Activated T-helper 2 cell treated with anti-CD3 and anti-CD28 coated beads, Interferon-gamma antibody, Interleukin-2, Interleukin-4, amounts not matched to agents 10 μg/mL and 5 μg/mL and 100 μg/mL, durations not matched to agents 14 hours and 24 hours and 36 hours (primary cell): ENCODE measurements at regions not wholly inside any gene's neighbourhood (a gene's known extent, or its start where the extent isn't known, plus 50 kb on each side); places are given as distances from the start of the nearest gene placed in this dataset.

Experiments
- DNase-seq: peaks from one replicate; pipeline ENCODE4 v3.0.0; 2021; ENCODE audit warnings: low spot score
- H3K27ac Mint-ChIP-seq: one replicate; pipeline ENCODE4 v1.8.0; 2021; ENCODE audit warnings: mixed read lengths
- H3K27me3 Mint-ChIP-seq: one replicate; pipeline ENCODE4 v1.8.0; 2021; ENCODE audit warnings: low read depth, mixed read lengths
- H3K36me3 Mint-ChIP-seq: one replicate; pipeline ENCODE4 v1.8.0; 2021; ENCODE audit warnings: low read depth, mixed read lengths
- H3K4me1 Mint-ChIP-seq: one replicate; pipeline ENCODE4 v1.8.0; 2021; ENCODE audit warnings: low read depth, mixed read lengths
- H3K4me3 Mint-ChIP-seq: one replicate; pipeline ENCODE4 v1.8.0; 2021; ENCODE audit warnings: low read depth, mild to moderate bottlenecking, moderate library complexity, mixed read lengths
- H3K9me3 Mint-ChIP-seq: one replicate; pipeline ENCODE4 v1.8.0; 2021; ENCODE audit warnings: mixed read lengths
- intact Hi-C: fragments of 100-400 bp; cut with micrococcal nuclease; formaldehyde crosslinking; loops from one replicate; pipeline ENCODE4 v1.15.1; 2023

DNA sequence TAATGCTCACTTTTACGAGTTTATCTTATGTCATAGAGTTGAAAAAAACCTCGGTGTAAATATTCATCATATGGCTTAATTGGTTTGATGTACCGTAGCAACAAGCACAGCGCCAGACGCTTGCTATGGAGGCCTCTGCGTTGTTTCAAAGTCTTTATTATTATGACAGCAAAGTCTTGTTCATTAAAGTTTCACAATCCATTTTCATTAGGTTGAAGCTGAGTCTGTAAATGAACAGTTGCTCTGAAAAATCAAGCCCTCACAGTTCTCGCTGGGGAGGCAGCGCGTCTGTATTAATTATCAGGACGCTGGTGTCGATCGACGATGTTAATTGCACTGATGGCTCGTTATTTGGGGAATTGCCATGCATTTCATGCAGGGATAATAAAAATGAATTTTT, 185.6 kb downstream of the INSC start:
- Mint-ChIP-seq H3K9me3 (no peaks in the 10 kb centered on the region), H3K36me3 (no peaks in the 10 kb centered on the region)

GRCh38 chr11:15307619-15308024, 192.9 kb downstream of the INSC start:
- no peak overlapping the region for H3K27ac Mint-ChIP-seq
- no peak for DNase-seq
- intact Hi-C loops: no loop called here
- no peaks in the 10 kb centered on the region for H3K9me3 Mint-ChIP-seq
- H3K27me3 Mint-ChIP-seq: no peaks in the 10 kb centered on the region
- no peak overlapping the region for H3K4me3 Mint-ChIP-seq
- no peaks in the 10 kb centered on the region for H3K36me3 Mint-ChIP-seq
- no peaks in the 10 kb centered on the region for H3K4me1 Mint-ChIP-seq

More for the DNA sequence above, 185.6 kb downstream of the INSC start:
- intact Hi-C loops: no loop called here
- no peak for DNase-seq
- Mint-ChIP-seq H3K4me1 (no peaks in the 10 kb centered on the region), H3K4me3 (no peak overlapping the region), H3K27me3 (no peaks in the 10 kb centered on the region), H3K27ac (no peak overlapping the region)

DNA sequence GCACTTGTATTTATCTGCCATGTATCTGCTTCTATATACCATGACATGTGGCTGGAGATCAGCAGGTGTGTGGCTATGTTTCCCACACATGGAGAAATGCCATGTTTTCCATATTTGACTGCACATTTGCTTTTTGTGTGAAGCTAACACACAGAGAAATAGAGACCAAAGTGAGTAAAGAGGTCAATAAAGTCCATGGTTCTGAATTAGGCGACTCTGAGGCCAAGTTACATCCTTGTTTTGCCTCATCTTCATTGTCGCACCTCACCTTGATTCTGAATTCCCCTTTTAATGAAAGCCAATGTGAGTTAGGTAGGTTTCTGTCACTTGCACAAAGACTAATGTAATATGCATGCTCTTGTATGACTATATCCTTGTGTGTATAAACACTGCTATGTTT, 194.1 kb downstream of the INSC start:
- no peak overlapping the region for H3K4me3 Mint-ChIP-seq
- H3K27ac Mint-ChIP-seq: no peak overlapping the region
- intact Hi-C loops: no loop called here
- no peaks in the 10 kb centered on the region for H3K27me3 Mint-ChIP-seq
- no peaks in the 10 kb centered on the region for H3K4me1 Mint-ChIP-seq
- no peak for DNase-seq
- H3K36me3 Mint-ChIP-seq: no peaks in the 10 kb centered on the region
- no peaks in the 10 kb centered on the region for H3K9me3 Mint-ChIP-seq

- H3K27ac Mint-ChIP-seq: no peak overlapping the region
- no peak for DNase-seq
- H3K4me1 Mint-ChIP-seq: no peaks in the 10 kb centered on the region
- no peaks in the 10 kb centered on the region for H3K27me3 Mint-ChIP-seq
- H3K4me3 Mint-ChIP-seq: no peak overlapping the region
- no peaks in the 10 kb centered on the region for H3K36me3 Mint-ChIP-seq
- intact Hi-C loops: no loop called here
- no peaks in the 10 kb centered on the region for H3K9me3 Mint-ChIP-seq
Measured at GRCh38 chr11:15309296-15309695, 194.6 kb downstream of the INSC start.

GRCh38 chr11:15313862-15314261, 199.1 kb downstream of the INSC start:
- DNase-seq: no peak
- Mint-ChIP-seq H3K27ac (no peak overlapping the region), H3K27me3 (no peaks in the 10 kb centered on the region), H3K9me3 (no peaks in the 10 kb centered on the region), H3K4me3 (no peak overlapping the region), H3K36me3 (no peaks in the 10 kb centered on the region), H3K4me1 (no peaks in the 10 kb centered on the region)
- intact Hi-C loops: no loop called here

DNA sequence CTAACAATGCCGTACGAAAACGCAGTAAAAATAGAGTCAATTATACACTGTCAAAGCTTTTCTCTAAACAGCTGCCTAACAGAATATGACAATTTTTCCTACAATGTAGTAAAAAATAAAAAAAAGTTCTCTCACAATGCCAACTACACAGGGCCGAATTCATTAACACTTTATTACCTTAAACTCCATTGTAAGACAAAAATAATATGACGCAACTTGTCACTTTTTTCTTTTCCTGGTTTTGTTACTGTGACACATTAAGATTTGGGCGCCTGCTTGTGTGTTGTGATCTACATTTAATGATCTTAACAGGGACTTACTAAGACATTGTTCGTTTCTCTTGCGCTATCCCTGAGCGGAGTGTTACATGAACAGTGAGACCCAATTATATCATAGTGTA, 204.1 kb downstream of the INSC start:
- H3K27me3 Mint-ChIP-seq: peaks cover 1% of the 10 kb centered on the region
- H3K9me3 Mint-ChIP-seq: no peaks in the 10 kb centered on the region
- no peak overlapping the region for H3K27ac Mint-ChIP-seq
- intact Hi-C loops: no loop called here
- H3K4me3 Mint-ChIP-seq: no peak overlapping the region
- H3K4me1 Mint-ChIP-seq: no peaks in the 10 kb centered on the region
- H3K36me3 Mint-ChIP-seq: no peaks in the 10 kb centered on the region
- DNase-seq: no peak

DNA sequence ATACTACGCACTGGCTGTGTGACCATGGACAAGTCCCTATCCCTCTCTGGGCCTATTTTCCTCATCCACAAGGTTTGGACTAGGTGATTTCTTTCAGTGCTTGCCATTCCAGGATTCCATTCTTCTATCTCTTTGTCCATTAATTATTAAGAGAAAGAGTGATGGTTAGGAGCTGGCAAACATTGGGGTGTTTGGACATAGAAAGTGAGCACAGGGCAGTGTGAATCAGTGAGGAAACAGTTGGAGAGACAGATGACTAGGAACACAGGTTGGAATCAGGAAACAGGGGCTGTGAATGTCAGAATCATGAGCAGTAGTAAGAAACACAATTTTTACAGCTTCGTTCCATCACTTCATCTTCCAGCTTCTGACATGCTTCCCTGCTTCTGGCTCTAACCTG, 211.8 kb downstream of the INSC start:
- intact Hi-C loops: no loop called here
- no peaks in the 10 kb centered on the region for H3K9me3 Mint-ChIP-seq

GRCh38 chr11:15327786-15328231, 213.1 kb downstream of the INSC start:
- H3K4me1 Mint-ChIP-seq: no peaks in the 10 kb centered on the region
- DNase-seq: no peak
- intact Hi-C loops: no loop called here
- H3K27me3 Mint-ChIP-seq: no peaks in the 10 kb centered on the region
- H3K27ac Mint-ChIP-seq: no peak overlapping the region
- no peak overlapping the region for H3K4me3 Mint-ChIP-seq
- no peaks in the 10 kb centered on the region for H3K36me3 Mint-ChIP-seq
- no peaks in the 10 kb centered on the region for H3K9me3 Mint-ChIP-seq

More for the DNA sequence above, 211.8 kb downstream of the INSC start:
- Mint-ChIP-seq H3K36me3 (no peaks in the 10 kb centered on the region), H3K4me1 (no peaks in the 10 kb centered on the region), H3K27me3 (peaks cover 1% of the 10 kb centered on the region), H3K4me3 (no peak overlapping the region), H3K27ac (no peak overlapping the region)
- no peak for DNase-seq

- intact Hi-C loops: no loop called here
- no peak for DNase-seq
- H3K4me3 Mint-ChIP-seq: no peak overlapping the region
Measured at GRCh38 chr11:15333407-15333806, 218.7 kb downstream of the INSC start.

GRCh38 chr11:15334766-15335165, 220.0 kb downstream of the INSC start:
- intact Hi-C loops: no loop called here
- Mint-ChIP-seq H3K27me3 (no peaks in the 10 kb centered on the region), H3K4me1 (no peaks in the 10 kb centered on the region), H3K9me3 (no peaks in the 10 kb centered on the region), H3K4me3 (no peak overlapping the region), H3K36me3 (no peaks in the 10 kb centered on the region), H3K27ac (no peak overlapping the region)
- no peak for DNase-seq

More at GRCh38 chr11:15333407-15333806, 218.7 kb downstream of the INSC start:
- H3K9me3 Mint-ChIP-seq: no peaks in the 10 kb centered on the region
- no peaks in the 10 kb centered on the region for H3K36me3 Mint-ChIP-seq
- no peaks in the 10 kb centered on the region for H3K4me1 Mint-ChIP-seq
- H3K27me3 Mint-ChIP-seq: no peaks in the 10 kb centered on the region
- H3K27ac Mint-ChIP-seq: no peak overlapping the region

- Mint-ChIP-seq H3K9me3 (no peaks in the 10 kb centered on the region), H3K4me3 (no peak overlapping the region), H3K27ac (no peak overlapping the region), H3K4me1 (no peaks in the 10 kb centered on the region), H3K27me3 (no peaks in the 10 kb centered on the region), H3K36me3 (no peaks in the 10 kb centered on the region)
- intact Hi-C loops: no loop called here
- DNase-seq: no peak
Measured at GRCh38 chr11:15336021-15336420, 221.3 kb downstream of the INSC start.

DNA sequence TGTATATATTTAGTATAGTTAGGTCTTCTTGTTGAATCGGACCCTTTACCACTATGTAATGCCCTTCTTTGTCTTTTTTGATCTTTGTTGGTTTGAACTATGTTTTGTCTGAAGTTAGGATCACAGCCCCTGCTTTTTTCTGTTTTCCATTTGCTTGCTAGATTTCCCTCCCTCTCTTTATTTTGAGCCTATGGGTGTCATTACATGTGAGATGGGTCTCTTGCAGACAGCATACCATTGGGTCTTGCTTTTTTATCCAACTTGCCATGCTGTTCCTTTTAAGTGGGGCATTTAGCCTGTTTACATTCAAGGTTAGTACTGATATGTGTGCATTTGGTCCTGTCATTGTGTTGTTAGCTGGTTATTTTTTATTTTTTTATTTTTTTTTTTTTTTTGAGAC, 224.6 kb downstream of the INSC start:
- Mint-ChIP-seq H3K9me3 (no peaks in the 10 kb centered on the region), H3K27me3 (no peaks in the 10 kb centered on the region), H3K4me3 (no peak overlapping the region), H3K27ac (no peak overlapping the region), H3K36me3 (no peaks in the 10 kb centered on the region), H3K4me1 (no peaks in the 10 kb centered on the region)
- intact Hi-C loops: no loop called here
- DNase-seq: no peak

- intact Hi-C loops: no loop called here
- Mint-ChIP-seq H3K9me3 (no peaks in the 10 kb centered on the region), H3K27me3 (no peaks in the 10 kb centered on the region), H3K4me1 (no peaks in the 10 kb centered on the region), H3K4me3 (no peak overlapping the region), H3K36me3 (no peaks in the 10 kb centered on the region), H3K27ac (no peak overlapping the region)
- DNase-seq: no peak
Measured at GRCh38 chr11:15341587-15341986, 226.9 kb downstream of the INSC start.

DNA sequence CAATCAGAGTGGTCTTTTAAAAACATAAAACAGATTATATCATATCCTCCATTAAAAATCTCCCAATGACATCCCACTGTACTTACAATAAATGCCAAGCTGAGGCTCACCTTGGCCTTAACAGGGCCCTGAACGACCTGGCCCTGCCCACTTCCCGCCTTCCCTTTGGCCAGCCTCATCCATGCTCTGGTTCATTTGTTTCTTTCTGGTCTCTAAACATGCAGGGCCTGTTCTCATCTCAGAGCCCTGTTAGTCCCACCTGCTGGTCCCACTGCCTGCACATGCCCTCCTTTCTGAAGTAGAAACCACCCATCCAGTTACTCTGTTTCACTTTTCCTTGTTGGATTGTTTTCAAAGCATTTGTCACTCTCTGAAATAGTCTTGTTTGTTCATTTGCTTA, 227.4 kb downstream of the INSC start:
- Mint-ChIP-seq H3K4me3 (no peak overlapping the region), H3K27me3 (no peaks in the 10 kb centered on the region), H3K9me3 (no peaks in the 10 kb centered on the region), H3K36me3 (no peaks in the 10 kb centered on the region), H3K4me1 (no peaks in the 10 kb centered on the region), H3K27ac (no peak overlapping the region)
- intact Hi-C loops: no loop called here
- DNase-seq: no peak
